GM12891 (cell line): ENCODE measurements at regions not wholly inside any gene's neighbourhood (a gene's known extent, or its start where the extent isn't known, plus 50 kb on each side); places are given as distances from the start of the nearest gene placed in this dataset.

Source experiments
- POLR2AphosphoS5 ChIP-seq: IDR thresholded peaks from 2 replicates; pipeline ENCODE4 v1.6.1; 2011; ENCODE audit warnings: low read depth, low read length, control low read depth
- TAF1 ChIP-seq: IDR thresholded peaks from 2 replicates; pipeline ENCODE4 v1.6.1; 2011; ENCODE audit warnings: low read depth, low read length, control low read depth

DNA sequence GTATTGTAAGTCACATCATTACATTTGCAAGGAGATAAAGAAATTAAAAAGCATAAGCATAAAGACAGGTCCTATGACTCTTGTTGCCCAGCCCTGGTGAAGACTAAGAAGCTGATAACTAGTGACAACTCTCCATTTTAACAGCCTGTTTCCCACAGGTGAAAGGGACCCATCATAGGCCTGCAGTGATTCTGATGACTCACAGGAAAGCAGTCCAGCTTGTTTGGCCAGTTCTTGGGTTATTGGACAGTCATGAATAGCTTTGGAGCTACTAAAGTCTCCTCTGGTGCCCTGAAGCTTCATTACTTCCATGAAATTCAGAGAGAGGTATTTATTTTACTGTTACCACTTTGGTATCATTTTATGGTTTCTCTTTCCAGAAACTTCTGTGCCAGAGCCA, 55.5 kb upstream of the DYRK2 start:
- no peak for TF ChIP-seq POLR2AphosphoS5
- TF ChIP-seq TAF1: no peak
